IPS DF 4.7 (cell line): ENCODE measurements at regions not wholly inside any gene's neighbourhood (a gene's known extent, or its start where the extent isn't known, plus 50 kb on each side); places are given as distances from the start of the nearest gene placed in this dataset.
"Not testable (repeated sequence)": the region's sequence is repeated elsewhere in the genome, so short reads cannot be mapped to it uniquely, and the experiment has no call there.

Experiments used
- DNase-seq: peaks from one replicate; pipeline ENCODE4 v3.0.0-alpha.2; 2013; ENCODE audit warnings: low spot score; ENCODE audit errors: extremely low read depth

DNA sequence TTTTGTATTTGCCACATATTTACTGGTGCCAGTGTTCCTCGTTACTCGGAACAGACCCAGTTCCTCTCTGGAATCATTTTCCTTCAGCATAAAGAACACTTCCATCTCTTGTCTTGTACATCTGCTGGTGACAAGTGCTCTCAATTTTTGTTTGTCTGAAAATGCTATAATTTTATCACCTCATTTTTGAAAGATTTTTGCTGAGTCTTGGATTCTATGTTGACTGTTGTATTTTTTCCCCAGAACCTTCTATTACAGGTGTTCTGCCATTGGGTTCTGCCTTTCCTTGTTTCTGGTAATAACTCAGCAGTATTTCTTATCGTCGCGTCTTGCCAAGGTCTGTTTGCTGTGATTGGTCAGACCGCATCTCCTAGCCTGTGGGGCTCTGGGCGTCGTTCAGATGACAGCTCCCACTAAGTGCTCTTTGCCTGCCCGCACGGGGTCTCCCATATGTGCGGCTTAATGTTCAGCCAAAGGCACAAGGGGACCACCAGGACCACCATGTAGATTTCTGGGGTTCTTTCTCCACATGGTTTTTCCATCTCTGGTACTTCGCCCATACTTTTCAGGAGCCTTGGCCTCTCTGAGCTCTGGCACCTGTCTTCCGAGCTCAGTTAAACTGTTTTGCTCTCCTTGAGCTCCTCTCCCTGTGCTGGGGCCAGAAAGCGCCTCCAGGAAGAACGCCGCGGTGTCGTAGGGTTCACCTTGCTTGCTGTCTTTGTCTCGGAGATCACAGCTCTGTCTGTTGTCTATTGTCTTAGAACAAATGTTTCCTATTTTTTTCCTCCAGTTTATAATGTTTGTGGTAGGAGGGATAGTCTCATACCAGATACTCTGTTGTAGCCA lies 80.0 kb downstream of the METRNL start:
- DNase-seq = no peak

DNA sequence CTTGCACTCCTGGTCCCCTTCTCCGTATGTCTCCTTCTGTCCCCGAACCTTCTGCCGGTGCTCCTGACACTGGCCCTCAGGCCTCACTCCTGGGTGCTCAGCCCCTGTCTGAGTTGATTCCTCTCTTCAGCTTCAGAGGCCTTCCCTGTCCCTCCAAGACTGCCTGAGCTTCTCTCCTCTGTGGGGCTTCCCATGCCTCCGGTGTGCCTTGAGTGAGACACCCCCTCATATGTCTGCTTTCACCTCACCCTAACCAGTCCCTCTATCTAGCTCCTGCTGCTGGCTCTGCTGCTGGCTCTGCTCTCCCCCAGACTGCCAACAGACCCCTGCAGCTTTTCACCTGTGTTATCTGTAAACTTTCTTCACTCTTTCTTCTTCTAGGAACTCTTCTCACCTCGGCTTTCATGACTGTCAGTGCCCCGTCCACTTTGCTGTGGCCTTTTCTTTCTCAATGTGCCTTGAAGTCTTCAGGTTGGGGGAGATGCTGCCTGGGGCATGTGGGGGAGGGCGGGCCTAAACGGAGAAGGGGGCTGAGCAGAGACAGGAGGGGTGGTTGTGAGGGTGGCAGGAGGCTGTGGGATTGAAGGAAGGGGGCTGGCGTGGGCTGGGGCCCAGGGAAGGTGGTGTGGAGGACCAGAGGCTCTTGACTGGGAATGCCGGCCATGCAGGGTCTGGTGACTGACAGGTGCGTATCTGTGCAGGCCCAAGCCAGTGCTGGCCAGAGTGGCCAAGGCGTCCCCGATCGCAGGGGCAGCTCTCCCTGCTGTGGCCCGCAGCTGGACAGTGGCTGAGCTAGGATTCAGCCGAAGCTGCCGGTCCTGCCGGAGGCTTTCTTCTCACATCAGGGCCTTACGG lies 81.3 kb downstream of the METRNL start:
- no peak for DNase-seq

DNA sequence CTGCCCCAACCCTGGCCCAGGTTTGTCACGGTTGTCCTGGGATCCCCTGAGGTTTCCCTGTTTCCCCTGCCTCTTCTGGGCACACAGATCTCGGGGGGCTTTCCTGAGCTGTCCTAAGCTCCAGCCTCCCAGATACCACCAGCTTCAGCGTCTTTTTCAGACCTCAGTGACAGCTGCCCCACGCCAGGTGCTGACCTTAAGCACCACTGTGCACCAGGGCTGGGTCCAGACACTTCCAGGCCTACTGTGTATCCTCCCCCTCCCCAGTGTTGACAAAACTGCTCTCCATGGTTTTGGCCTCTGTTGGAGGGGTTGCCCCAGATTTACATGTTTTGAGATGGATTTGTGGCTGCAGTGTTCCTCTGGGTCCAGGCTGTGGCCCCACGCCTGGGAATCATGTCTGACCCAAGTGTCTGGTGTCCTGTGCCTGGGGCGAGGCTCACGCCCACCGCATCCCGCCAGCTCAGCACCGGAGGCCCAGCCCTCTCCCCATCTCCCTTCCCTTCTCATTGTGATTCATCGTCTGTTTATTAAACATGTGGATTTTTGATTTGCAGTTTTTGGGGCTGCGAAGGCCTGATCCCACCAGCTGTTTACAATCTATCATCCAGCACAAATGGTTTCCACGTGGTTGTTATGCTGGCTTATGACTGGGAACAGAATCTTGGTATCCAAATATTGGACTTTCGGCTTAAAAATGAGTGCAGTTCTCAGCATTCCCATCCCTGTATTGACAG lies 82.1 kb downstream of the METRNL start:
- DNase-seq = no peak

DNA sequence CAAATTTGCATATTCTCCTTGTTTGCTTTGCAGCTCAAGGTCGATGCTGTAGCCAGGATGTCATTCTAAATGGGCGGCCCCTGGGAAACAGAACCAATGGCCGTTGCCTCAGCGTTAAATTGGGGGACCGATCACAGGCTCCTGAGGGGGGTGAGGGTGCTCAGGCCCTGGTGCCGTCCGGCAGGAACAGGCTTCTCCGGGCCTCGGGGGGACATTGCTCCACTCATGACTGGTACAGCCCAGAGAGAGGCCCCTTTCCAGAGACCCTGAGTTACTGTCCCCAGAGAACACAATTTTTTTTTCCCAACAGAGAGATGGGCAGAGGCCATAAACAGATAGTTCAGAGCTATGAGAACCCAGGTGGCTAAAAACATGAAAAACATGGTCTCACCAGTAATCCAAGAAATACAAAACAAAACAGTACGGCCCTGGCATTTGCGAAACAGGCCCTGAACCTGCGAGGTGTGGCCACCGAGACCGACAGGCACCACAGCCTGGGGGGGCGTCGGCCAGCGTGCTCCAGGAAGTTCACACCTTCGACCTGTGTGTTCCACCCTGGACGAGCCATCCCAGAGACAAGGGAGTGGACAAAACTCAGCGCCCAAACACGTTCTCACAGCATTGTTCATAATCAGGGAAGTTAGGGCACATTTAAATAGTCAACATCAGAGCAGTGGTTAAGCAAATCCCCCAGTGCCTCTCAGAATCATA lies 82.8 kb downstream of the METRNL start:
- no peak for DNase-seq

DNA sequence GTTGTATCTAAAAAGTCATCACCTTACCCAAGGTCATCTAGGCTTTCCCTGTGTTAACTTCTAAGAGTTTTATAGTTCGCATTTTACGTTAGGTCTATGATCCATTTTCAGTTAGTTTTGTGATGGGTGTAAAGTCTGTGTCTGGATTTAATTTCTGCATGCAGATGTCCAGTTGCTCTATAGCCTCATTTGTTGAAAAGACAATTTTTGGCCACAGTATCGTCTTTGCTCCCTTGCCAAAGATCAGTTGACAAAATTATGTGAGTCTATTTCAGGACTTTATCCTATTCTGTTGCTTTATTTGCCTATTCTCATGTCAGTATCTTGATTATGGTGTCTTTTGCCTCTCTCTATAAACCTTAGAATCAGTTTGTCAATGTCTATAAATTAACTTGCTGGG lies 85.1 kb downstream of the METRNL start:
- no peak for DNase-seq

DNA sequence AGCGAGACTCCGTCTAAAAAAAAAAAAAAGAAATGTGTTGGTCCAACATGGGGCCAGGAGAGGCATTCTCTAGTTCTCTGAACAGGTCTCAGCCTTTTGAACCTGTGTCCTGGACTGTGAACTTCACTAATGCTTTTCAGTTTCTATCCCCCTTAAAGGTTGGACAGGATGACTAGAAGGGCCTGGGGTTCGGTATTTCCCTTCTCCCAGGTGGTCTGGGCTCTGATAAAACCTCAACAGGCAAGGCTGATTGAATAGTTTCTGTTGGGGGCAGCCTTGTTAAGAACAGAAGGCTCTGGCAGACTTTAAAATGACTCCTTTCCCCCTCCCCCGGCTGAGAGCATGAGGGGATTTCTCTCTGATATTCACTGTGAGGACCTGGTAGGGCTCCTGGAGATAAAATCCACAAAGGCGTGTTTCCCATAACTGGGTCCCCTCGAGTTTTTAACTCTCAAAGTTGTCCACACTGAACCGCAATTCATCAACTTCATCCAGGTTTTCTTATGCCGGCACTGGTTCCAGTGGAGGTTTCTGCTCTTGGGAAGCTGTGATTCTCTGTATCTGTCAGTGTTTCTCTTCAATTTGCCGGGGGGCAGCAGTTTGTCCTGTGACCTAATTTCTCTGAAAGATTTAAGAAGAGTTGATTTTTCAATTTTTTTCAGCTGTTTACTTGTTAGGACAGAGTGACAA lies 91.3 kb downstream of the METRNL start:
- no peak for DNase-seq

DNA sequence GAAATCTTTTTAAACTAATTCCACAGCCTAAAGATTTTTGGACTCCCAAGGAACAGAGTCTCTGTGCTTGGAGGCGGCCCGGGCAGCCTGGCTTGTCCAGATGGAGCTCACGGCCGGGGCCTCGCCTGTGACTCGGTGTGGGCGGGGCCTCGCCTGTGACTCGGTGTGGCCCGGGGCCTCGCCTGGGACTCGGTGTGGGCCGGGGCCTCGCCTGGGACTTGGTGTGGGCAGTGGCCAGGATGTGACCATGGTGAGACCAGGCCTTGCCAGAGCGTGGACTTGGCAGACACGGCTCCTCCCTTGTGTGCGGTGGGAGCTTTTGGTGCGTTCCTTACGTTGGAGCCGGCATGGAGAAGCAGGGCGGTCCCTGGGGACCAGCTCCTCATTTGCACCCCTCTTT lies 92.3 kb downstream of the METRNL start:
- no peak for DNase-seq

DNA sequence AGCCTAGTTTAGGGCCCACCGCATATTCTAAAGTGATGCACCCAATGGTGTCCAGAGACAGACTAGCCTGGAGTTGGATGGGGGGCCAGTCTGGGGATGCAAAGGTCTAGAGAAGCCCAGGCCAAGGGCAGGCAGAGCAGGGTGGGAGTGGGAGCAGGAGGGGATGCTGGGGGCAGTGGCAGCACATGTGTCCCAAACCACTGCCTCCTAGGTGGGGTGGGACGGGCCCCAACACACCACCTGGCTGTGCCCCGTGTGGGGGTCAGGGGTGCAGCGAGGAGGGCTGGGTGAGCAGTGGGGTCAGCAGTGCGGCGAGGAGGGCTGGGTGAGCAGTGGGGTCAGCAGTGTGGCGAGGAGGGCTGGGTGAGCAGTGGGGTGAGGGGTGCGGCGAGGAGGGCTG lies 92.7 kb downstream of the METRNL start:
- DNase-seq = not testable (repeated sequence)

DNA sequence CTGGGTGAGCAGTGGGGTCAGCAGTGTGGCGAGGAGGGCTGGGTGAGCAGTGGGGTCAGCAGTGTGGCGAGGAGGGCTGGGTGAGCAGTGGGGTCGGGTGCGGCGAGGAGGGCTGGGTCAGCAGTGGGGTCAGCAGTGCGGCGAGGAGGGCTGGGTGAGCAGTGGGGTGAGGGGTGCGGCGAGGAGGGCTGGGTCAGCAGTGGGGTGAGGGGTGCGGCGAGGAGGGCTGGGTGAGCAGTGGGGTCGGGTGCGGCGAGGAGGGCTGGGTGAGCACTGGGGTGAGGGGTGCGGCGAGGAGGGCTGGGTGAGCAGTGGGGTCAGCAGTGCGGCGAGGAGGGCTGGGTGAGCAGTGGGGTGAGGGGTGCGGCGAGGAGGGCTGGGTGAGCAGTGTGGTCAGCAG lies 93.2 kb downstream of the METRNL start:
- not testable (repeated sequence) for DNase-seq

DNA sequence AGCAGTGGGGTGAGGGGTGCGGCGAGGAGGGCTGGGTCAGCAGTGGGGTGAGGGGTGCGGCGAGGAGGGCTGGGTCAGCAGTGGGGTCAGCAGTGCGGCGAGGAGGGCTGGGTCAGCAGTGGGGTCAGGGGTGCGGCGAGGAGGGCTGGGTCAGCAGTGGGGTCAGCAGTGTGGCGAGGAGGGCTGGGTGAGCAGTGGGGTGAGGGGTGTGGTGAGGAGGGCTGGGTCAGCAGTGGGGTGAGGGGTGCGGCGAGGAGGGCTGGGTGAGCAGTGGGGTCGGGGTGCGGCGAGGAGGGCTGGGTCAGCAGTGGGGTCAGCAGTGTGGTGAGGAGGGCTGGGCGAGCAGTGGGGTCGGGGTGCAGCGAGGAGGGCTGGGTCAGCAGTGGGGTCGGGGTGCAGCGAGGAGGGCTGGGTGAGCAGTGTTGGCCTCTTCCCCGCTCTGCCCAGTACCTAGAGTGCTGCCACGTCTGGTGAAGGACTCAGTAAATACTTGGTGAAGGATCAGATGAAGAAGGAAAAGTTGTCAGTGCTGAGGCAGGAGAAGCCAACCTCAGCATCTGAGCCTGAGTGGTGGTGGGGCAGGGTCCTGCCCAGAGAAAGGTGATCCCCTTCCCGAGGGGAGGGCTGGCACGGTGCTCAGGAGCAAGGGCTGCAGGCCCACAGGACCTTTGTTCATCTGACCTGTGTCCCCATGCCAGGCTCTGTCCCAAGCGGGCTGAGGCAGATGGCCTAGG lies 93.9 kb downstream of the METRNL start:
- DNase-seq = not testable (repeated sequence)

DNA sequence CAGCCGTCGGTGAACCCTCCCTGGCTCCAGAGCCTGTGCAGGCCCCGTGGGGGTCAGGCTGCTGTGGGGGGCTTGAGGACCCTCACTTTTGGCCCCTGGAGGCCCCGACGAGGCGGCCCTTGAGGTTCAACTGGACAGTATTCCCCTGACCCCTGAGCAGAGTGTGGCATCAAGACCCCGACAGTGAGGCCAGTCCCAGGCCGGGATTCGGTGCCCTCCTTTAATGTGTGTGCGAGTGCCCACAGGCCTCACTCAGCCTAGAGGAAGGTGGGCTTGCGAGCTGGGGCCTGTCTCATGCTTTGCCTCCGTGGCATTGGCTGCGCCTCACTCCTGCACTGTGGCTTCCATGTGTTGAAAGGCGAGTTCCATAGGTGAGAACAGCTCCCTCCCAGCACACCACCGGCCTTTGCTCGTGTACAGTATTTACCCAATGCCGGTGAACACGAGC lies 94.5 kb downstream of the METRNL start:
- DNase-seq = no peak

DNA sequence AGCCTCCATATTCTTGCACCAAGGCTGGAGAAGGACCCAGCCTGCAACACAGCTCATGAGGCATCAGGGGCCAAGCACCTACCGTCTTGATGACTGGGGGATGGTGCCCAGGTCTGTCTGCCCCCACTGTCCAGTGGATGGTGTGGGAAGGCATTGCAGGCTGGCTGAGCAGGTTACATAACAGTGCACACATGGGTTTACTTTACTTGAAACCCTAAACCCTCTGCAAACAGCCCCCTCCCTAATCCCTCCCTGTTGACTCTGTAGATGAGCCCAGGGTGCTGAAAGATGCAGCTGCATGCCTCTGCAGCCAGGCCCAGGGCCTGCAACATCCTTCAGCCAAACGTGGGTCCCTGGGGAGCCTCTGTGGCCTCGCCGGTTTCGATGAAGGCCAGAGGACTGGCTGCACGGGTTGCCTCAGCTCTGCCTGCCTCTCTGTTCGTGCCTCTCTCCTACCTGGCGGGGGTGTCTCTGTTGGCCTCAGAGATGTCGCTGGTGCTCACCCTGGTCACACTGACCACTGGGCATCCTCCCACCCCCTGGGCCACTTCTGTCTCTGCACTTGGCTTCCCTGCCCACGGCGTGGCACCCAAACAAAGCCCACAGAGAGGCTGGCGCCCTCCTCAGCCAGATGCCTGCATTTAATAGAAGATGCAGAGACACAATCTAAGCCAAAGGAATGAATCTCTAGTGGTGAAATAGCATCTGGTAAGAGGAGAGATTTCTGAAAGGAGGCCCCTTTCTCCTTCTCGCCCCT lies 95.1 kb downstream of the METRNL start:
- DNase-seq = no peak

DNA sequence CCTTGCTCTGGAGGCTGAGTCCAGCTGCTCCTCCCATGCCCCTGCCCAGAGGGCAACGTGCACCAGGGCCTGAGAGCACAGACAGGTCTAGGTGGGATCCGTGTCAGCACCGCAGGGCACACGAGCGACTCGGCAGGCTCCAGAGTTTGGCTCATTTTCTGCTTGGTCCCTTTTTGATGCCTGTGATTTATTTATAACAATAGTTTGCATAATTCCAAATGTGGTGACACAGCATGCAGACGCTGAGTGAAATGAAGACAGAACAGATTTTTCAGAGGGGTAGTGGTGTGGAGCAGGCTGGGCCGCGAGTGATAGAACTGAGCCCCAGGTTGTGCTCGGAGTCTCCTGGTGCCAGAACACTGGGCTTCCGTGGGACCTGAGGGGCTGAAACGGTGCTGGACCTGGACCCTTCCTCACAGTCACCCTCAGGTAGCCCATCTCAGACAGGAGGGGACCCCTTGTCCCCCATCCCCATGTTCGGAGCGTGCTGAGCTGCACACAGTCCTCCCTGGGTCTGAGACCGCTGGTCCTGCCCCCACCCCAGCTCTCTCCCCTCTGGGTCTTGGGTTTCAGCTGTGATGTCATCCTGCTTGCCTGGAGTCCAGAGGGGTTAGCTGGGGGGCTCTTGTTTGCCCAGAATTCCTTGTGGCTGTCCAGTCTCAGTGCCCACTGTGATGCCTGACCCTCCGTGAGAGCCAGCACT lies 95.9 kb downstream of the METRNL start:
- no peak for DNase-seq

DNA sequence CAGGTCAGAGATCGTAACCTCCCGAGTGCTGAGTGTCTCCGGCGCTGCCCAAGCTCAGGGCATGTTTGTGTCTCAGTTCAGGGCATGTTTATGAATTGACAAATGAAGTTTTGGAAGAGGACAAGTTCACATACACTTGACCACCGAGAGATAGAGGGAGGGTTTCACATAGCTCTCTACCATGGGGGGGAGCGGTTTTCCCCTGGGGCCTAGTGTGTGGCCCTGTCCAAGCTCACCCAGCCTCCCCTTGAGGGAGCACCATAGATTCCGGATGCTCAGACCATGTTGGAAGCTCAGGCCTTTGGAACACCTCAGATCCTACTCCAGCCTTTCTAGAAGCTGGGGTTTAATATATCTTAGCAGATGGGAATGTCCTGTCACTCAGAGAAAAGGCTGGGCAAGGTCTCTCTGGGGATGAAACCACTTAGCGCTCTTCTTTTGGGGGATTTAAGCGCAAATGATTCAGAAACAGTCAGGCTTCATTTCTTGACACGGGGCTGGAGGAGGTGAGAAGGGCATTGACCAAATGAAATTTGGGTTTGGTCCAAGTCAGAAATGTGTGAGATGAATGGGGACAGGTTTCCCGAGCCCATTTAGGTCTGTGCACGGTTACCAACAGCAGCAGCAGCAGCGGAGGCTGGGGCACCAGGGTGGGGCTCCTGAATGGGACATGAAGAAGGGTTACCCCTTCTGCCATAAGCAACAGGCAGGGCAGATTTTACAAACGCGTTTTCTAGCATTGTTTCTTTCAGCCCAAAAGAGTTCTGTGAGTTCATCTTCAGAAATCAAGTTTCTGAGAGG lies 96.6 kb downstream of the METRNL start:
- DNase-seq = no peak

DNA sequence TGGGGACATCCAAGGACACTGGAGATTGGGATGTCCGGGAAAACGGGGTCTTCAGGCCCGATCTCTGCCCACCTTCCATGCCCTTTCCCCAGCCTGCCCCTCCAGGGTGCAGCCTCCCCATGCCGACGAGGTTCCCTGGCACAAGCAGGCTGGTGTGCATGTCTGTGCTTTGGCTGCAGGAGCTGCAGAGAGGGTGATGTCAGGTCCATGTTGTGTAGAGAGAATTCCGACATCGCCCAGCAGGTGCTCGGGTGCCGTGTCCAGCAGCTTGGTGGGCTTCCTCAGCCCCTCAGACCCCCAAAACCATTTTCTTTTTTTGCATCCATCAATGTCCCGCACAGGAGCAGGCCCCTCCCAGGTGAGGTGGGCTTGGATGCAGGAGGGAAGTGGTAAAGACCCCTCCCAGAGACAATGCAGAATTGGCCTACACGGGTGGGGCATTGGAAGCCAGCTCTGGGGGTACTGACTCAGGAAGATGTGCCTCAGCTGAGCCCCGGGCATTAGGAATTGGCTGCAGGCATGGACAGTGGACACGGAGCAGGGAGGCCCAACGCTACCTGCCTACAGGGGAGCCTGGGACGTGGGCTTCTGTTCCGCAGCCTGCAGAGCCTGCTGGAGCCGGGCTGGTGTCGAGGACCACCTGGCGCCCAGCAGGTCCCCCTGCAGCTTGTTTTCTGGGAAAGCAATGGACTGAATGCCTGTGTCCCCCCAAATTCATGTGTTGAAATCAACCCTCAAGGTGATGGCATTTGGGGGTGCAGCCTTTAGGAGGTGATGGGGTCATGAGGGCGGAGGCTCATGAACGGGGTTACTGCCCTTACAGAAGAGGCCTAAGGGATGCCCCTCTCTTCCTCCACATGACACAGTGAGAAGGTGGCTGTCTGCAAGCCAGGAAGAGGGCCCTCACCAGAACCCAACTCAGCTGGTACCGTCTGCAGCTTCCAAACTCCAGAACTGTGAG lies 97.5 kb downstream of the METRNL start:
- DNase-seq = no peak
